Right ventricle myocardium superior (tissue), 1 donor: ENCODE measurements at regions not wholly inside any gene's neighbourhood (a gene's known extent, or its start where the extent isn't known, plus 50 kb on each side); places are given as distances from the start of the nearest gene placed in this dataset.

ENCODE experiments used
- ATAC-seq: fragments of 200-7000 bp; cut with Tn5 transposase; one replicate; pipeline ENCODE4 v1.9.1; 2020; ENCODE audit warnings: mild to moderate bottlenecking; ENCODE audit not compliant: poor library complexity
- DNase-seq: peaks from one replicate; pipeline ENCODE4 v3.0.0-alpha.2; 2020
- intact Hi-C: fragments of 100-400 bp; cut with DNase I; formaldehyde crosslinking; loops from one replicate; pipeline ENCODE4 v1.11.2; 2022
- donor health status: DM: no; HTN: yes; CAD: no; lungs with severe emphysema.

DNA sequence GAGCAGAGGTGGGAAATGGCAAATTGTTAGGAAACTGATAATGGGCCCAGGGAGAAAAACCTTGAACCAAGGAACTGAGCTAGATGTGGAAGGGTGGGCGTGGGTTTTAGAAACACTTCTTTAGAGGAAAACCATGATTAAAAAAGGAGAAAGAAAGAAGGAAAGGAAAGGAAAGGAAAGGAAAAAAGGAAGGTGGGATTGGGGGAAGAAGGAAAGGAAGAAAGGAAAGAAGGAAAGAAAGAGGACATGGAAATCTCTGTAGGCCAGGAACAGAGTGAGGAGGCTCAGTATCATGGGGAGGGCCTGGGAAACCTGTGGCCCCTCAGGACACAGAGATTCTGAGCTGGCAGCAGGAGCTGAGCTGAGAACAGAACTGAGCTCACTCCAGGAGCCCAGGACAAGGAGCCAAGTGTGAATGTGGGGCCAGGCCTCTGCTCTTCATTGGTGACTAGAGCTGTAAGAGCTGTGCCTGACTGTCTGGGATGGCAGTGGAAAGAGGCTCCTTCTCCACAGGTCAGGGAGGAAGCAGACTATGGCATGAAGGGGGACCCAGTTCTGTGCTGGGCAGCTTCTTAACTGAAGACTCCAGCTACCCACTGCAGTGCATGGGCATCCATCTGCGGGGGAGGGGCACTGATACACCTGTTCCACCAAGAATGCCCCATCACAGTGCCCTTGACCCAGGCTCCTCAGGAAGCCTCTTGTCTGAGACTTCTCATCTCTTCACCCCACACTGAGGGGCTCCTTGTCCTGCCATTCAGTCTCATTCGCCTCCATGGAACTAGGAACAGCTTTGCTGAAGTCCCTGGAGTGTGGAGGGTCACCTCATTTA lies 116.1 kb upstream of the BACH2 start:
- ATAC-seq = no peak

DNA sequence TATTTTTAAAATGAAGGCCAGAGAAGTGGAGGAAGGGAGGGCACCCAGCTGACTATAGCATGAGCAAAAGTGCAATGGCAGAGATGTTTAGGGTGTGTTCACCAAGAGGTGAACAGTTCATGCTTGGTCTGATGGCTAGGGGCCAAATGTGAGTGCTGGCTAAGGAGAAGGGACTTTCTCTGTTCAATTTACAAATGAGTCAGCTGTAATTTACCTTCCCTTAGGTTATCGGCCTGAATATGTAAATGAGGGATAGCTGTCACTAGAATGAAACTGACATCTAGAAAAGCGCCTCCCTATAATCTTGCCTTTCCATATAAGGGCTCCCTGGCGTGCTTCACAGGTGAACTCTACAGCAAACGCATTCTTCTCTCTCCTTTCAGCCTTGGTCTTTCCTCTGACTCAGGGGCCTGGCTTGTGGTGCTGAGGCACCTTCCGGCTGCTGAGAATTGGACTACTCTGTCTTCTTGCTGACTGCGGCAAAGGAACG lies 114.7 kb upstream of the BACH2 start:
- intact Hi-C loops = no loop called here
- ATAC-seq (no peak), DNase-seq (no peak)

More for the DNA sequence above, 116.1 kb upstream of the BACH2 start:
- intact Hi-C loops = no loop called here
- DNase-seq = no peak

DNA sequence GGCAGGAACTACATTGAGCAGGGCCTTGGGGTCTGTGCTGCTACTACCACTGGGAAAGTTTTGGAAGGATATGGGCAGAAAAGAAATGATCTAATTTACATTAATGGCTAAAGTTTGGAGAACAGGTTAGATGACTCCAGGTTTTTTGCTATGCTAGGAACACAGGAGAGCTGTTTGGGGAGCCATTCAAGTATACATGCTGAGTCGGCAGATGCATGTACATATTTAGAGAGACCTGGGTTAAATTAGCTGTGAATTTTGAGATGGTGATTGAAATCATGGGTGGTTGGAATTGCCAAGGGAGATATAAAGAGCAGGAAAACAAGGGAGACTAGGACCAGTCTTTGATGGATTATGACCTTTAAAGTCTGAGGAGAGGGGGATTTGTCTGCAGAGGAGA lies 113.1 kb upstream of the BACH2 start:
- intact Hi-C loops = no loop called here
- ATAC-seq (no peak), DNase-seq (no peak)

DNA sequence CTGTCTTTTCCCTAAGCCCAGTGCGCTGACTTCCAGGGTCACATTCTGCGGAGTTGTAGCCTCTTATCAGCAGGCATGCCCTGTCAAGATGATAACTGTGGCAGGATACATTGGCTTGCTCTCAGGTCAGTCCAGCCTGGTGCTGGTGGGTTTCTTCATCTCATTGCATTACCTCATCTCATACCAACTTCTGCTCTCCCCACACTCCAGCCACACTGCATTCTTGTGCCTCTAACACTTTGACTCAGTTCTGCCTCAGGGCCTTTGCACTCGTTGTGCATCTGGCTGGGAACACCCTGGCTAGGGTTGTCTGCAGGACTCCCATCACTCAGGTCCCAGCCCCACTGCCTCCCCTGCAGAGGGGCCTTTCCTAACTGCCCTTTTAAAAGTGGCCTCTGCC lies 110.3 kb upstream of the BACH2 start:
- DNase-seq = no peak
- intact Hi-C loops = no loop called here
- ATAC-seq = no peak

DNA sequence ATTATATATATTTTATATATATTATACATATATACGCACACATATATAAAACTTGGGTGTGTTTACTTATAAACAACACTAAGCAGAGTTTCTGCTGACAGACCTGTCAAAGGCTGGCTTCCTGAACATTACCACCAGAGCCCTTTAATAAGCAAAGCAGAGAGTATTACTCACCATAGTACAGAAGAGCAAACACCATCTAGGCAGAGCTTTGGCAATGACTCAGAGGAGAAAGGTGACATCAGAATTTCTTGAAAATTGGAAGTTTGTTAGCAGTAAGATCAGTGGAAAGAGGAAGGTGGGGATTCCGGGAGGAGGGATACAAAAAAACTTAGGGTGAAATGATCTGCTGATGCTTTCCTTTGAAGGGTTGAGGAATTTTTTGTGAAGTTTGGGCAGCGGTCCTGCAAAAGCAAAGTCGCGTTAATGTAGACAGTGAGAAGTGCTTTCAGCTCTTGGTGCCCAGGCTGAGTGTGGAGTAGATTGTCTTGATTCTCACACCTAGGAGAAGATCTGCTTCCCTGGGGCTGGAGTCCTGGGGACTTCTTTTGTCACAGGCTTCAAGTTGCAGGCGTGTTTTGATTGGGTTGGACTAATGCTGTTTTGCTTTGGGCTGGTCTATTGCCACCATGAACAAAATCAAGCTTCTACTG lies 109.6 kb upstream of the BACH2 start:
- ATAC-seq (no peak), DNase-seq (no peak)
- intact Hi-C loops = no loop called here

DNA sequence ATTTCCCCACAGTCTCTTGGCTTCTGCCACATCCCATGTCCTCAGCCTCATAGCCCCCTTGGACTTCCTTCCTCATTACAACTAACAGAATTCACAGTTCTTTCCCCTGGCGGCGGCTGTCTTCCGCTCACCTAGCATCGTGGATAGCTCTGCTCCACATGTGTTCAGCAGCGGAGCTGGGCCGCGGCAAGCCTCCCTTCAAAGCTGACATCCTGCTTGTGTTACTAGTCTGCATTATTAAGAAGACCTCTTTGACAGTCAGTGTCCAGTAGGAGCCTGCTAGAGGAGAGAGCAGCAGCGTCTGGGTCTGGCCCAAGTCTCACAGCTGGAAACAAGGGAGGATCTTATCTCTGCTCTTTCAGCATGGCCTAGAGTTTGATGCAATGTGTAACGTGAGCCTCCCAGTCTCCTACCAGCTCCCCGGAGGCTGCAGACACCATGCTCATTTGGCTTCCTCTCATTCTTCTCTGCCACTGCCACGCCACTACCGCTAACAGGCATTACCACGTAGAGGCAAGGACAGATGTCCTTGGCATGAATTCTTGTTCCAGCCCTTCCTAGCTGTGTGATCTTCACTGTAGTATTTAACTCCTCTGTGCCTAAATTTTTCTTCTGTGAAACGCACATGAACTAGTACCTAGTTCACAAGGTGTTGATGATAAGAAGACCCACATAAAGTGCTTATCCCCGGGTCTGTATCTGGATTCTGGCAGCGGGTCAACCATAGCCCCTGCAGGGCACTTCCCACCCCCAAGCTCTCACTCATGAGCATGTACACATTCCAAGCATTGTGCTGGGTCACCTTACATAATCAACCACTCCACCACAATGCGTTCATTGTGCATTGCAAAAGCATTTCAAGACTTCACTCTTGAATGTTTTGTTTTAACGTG lies 107.1 kb upstream of the BACH2 start:
- peak; percentile 77 for ATAC-seq
- intact Hi-C loops = no loop called here
- DNase-seq = peak; percentile 62

DNA sequence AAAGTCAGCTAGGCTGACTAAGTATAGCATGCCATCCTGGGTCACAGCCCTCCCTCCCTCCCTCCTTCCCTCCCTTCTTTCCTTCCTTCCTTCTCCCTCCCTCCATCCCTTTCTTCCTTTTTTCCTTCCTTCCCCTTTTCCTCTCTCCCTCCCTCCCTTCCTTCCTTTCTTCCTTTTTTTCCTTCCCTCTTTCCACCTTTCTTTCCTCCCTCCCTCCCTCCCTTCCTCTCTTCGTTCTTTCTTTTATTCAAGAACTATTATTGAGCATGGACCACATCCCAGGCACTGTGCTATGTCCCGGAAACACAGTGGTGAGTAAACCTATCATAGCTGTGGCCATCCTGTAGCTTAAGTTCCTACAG lies 106.2 kb upstream of the BACH2 start:
- ATAC-seq (no peak), DNase-seq (no peak)
- intact Hi-C loops = no loop called here

DNA sequence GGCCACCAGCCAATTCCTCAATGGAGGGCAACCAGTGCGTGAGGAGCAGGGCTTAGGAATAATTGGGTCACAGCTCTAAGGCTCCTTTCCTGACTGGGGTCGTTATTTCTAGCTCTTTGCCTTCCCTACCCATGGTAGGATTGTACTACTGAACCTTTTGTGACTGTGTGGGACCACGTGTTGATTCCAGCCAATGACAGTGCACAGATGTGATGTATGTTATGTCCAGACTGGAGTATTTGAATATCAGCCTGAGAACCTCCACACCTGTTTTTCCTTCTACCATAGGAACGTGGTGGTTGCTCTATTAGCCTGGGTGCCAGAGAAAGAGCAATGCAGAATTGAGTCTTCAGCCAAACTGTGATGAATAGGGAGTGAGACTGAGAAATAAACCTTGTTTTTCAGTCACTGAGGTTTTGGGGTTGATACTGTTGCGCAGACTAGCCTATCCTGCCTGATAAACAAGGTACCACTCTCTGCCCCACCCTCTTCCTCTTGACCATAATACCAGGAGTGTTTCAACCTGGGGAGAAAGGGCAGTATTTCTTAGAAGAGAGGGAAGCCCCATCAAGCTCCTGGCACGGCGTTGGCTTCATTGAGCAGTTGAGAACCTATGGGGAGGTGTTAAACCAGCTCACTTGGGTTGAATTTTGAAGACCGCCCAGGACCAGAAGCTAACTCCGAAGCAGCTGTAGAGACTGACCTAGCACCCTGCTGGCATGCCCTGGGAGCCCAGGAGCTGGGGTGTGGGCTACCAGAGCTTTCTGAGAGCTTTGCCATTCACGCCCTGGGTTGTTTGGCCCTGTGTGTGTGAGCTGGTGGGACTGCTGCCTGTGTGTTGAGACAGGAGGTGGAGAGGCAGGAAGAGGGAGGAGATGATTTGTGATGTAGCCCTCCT lies 105.5 kb upstream of the BACH2 start:
- ATAC-seq (no peak), DNase-seq (no peak)
- intact Hi-C loops = no loop called here

DNA sequence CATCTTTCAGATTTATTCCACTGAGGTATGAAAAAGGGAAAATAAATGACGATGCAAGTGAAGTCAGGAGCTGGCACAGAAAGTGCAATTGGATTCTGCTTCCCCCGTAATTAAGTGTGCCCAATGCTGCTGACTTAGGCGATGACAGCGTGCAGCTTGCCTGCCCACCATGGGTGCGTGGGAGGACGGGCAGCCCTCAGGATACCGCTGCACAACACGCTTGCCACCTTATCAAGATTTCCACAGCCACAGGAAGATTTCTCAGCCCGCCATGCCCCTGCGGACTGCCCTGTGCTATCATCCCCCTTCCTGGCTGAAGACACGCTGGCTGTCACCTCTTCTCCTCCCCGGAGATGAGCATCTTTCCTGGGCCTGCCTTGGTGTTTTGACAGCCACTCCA lies 103.3 kb upstream of the BACH2 start:
- intact Hi-C loops = loop anchor here (5.0 to 10.0 kb wide), 2 partner anchors 305 to 433 kb away; no protein-coding TSS in a partner anchor
- no peak for DNase-seq
- ATAC-seq = no peak

DNA sequence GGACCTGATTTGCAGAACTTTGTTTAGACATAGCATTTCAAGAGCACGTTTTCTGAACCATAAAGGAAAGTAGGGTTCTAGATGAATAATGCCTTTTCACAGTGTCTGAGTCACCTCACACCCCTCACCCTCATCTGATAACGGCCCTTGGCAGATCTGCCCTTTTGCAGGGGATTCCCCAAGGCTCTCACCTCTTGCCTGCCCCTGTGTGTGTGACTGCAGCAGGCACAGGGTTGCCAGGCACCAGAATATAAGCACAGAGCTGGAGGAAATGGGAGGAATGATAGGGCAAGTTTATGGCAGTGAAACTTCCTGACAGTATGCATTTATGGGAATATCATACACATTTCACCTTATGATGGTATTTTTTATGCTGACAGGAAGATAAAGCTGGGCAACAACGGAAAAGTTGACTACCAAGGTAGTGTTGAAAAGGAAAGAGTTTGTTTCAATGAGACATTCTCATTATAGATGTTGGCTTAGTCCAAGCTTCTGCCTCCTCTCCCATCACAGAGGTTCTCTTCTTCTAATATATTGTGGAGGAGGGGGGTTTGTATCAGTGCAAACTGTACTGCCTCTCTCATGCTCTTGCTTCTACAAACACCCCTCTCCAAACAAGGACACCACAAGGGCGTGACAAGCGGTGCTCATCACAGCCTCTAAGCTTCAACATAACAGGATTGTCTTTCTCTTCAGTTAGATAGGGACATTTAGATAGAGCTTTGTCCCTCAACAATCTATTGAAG lies 101.5 kb upstream of the BACH2 start:
- DNase-seq (no peak), ATAC-seq (peak; percentile 49)
- intact Hi-C loops = loop anchor here (5.0 to 10.0 kb wide), 2 partner anchors 303 to 431 kb away; no protein-coding TSS in a partner anchor

DNA sequence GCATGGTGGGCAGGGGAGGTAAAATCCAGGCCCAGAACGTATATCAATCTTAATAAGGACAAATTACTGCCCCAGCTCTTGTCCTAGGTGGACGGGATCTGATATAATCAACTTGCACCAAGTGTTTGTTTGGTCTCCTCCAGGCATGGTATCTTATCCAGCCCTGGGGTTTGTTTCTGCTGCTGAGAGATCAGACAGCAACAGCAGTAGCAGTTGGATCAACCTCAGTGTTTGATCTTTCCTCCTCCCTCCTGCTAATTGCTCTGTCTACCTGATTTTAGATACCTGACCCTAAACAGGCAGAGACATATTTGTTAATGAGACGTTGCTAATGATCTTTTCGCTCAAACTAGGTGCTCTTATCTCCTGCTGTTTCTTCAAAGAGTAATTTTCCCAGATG lies 100.4 kb upstream of the BACH2 start:
- no peak for ATAC-seq
- intact Hi-C loops = loop anchor here (5.0 to 10.0 kb wide), 2 partner anchors 302 to 430 kb away; no protein-coding TSS in a partner anchor
- DNase-seq = no peak

DNA sequence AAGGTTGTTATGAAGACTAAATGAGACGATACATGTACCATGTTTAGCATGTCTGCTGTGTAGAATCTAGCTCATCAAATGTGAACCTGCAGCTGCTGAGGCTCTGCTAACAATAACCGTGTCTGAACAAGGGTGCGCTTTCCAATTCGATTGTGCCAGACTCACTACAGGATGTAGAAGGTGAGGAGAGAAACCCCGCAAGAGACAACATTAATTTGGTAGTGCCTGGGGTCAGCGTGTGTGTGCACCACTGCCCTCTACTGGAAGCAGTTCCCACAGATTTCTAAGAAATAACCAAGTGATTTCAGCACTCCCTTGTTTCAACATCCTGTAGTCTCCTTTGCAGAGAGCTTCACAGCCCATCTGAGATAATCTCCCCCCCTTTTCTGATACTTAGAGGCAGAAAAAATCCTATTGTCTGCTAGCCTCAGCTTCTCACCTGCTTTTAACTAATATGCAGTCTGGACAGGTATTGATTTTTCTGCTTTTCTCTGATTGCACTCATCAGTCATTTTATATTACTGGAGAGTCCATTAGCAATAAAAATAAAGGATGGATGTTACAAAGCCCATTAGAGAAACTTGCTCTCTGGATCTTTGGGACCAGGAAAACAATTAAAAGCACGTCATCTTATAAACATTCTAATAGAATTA lies 96.7 kb upstream of the BACH2 start:
- intact Hi-C loops = loop anchor here (5.0 to 10.0 kb wide), 2 partner anchors 96 to 299 kb away; partner anchors contain the start of gene BACH2
- no peak for DNase-seq

DNA sequence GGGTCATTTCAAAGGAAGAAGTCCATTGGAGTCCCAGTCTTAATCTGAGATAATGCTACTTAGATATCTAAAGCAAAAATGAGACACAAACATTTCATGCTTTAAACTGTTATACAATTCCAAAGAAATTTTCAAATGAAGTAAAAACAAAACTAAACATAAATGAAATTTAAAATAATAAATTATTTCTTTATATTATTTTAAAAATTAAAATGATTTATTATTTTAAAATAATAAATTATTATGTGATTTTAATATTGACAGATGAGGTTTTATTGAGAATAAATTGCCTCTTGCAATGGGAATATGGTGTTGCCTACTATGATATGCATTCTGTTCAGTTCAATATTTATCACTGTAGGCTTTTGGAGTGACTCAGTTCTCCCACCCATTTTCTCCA lies 93.7 kb upstream of the BACH2 start:
- no peak for DNase-seq
- ATAC-seq = no peak
- intact Hi-C loops = loop anchor here (5.0 to 10.0 kb wide), 2 partner anchors 93 to 296 kb away; partner anchors contain the start of gene BACH2

More for the DNA sequence above, 96.7 kb upstream of the BACH2 start:
- ATAC-seq = peak; percentile 77

DNA sequence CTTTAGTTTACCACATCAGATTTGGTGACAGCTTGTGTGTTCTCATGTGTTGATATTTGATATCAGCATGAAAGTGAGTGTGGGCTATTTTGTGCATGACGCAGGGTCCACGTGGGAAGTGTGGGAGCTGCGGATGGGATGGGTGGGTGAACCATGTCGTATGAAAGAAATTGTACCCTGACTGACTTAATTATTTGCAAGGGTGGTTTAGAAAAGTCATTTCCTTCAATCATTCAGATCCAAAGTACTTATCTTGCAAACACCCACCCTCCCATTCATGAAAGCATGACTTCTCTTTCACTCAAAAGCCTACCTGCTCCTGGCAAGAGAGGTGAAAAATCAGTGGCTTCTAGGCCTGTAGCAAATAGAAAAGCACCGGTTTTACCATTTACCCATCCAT lies 91.8 kb upstream of the BACH2 start:
- intact Hi-C loops = no loop called here

DNA sequence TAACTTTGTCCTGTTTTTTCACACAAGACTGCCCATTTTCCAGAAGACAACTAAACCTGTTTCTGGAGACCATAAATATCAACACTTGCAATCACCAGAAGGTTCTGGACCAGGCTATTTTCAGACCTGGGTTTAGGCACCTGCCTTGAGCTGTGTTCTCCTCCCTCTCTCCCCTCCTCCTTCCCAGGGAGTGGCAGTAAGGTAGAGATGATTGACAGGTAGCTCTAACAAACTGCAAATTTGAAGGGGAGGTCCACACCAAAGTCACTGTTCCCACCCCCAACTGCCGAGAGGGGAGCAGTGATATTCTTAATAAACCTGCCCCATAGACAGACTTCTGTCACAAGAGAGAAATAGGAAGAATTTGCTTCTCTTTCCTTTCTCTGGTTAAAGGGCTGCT lies 91.2 kb upstream of the BACH2 start:
- no peak for DNase-seq
- ATAC-seq = no peak
- intact Hi-C loops = no loop called here

More for the DNA sequence above, 91.8 kb upstream of the BACH2 start:
- DNase-seq = no peak
- ATAC-seq = no peak

DNA sequence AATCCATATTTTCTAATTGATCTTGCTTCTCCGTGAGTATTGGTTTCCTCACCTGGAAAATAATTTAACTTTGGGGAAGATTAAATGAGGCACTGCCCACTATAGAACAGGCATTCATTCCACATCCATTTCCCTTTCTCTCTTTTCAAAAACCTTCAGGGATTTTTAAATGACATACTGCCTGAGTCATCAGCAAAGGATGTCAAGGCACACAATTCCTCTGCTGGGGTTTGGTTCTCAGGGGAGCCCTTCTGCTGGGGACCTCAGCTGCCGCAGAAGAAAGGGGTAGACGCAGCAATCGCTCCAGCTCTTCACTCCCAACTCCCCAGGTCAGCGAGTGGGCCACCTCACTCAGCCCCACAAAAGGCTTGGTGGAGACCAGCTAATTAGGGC lies 90.7 kb upstream of the BACH2 start:
- ATAC-seq = no peak
- no peak for DNase-seq
- intact Hi-C loops = no loop called here
